ENCODE measurements at regions not wholly inside any gene's neighbourhood (a gene's known extent, or its start where the extent isn't known, plus 50 kb on each side); places are given as distances from the start of the nearest gene placed in this dataset.
"Not testable (repeated sequence)": the region's sequence is repeated elsewhere in the genome, so short reads cannot be mapped to it uniquely, and the experiment has no call there.

- Histone ChIP-seq H3K9me3 (no peaks in the 10 kb centered on the region), H3K4me3 (no peak overlapping the region), H3K27ac (no peak overlapping the region), H3K27me3 (no peaks in the 10 kb centered on the region), H3K4me1 (no peaks in the 10 kb centered on the region), H3K36me3 (no peaks in the 10 kb centered on the region)
- intact Hi-C loops (cut with DNase I), result no loop called here
- TF ChIP-seq POLR2A (IDR thresholded peaks at IDR 0.05), result no peak
- TF ChIP-seq, protein P1, sequence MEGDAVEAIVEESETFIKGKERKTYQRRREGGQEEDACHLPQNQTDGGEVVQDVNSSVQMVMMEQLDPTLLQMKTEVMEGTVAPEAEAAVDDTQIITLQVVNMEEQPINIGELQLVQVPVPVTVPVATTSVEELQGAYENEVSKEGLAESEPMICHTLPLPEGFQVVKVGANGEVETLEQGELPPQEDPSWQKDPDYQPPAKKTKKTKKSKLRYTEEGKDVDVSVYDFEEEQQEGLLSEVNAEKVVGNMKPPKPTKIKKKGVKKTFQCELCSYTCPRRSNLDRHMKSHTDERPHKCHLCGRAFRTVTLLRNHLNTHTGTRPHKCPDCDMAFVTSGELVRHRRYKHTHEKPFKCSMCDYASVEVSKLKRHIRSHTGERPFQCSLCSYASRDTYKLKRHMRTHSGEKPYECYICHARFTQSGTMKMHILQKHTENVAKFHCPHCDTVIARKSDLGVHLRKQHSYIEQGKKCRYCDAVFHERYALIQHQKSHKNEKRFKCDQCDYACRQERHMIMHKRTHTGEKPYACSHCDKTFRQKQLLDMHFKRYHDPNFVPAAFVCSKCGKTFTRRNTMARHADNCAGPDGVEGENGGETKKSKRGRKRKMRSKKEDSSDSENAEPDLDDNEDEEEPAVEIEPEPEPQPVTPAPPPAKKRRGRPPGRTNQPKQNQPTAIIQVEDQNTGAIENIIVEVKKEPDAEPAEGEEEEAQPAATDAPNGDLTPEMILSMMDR (IDR thresholded peaks at IDR 0.05), result no peak
- TF ChIP-seq EP300 (IDR thresholded peaks at IDR 0.05), result no peak
- DNase-seq, result no peak
Measured at GRCh38 chr5:109561447-109561846, 128.3 kb upstream of the MAN2A1 start.

DNA sequence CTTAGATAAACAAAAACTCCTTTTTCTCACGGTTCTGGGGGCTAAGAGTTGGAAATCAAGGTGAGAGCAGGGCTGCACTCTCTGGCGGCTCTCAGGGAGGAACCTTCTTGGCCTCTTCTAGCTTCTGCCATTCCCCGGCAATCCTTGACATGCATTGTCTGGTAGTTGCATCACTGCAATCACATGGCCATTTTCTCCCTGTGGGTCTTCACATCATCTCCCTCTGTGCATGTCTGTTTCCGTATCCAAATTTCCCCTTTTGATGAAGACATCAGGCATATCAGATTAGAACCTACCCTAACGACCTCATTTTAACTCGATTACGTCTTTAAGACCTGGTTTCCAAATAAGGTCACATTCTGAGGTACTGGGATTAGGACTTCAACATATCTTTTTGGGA lies 129.2 kb upstream of the MAN2A1 start:
- intact Hi-C loops (cut with DNase I), result no loop called here
- 83 to 94% methylated on average over 7 of the region's 7 CpGs for WGBS, 2 donors
- TF ChIP-seq POLR2AphosphoS5 (IDR thresholded peaks at IDR 0.05), result no peak
- TF ChIP-seq POLR2A (IDR thresholded peaks at IDR 0.05), result no peak
- TF ChIP-seq EP300 (IDR thresholded peaks at IDR 0.05), result no peak
- TF ChIP-seq, protein P1 (IDR thresholded peaks at IDR 0.05), result no peak

DNA sequence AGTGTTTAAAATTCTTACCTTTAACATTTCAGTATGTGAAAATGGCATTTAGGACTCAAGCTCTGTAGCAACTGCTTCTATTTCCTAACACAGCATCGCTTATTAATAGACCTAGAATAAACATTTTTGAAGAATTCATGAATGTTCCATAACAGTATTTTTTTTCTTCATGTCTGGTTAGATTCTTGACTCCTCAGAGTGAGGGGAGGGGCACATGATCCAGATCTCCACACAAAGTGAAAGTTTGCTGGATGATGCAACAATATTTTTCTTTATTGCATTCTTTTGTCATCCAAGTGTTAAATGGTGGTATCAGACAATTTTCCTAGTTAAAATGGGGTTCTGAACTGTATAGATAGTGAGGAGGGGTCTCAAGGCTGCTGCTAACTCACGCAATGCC lies 130.8 kb upstream of the MAN2A1 start:
- H3K9me3 ChIP-seq, result peaks cover 0 to 2% (median 0%) of the 10 kb centered on the region in 4 donors
- no peak for TF ChIP-seq EP300 (IDR thresholded peaks at IDR 0.05)
- no peak for TF ChIP-seq POLR2AphosphoS5 (IDR thresholded peaks at IDR 0.05)
- TF ChIP-seq POLR2A (IDR thresholded peaks at IDR 0.05), result no peak
- TF ChIP-seq, protein P1 (IDR thresholded peaks at IDR 0.05), result no peak
- 88 to 92% methylated on average over 2 of the region's 2 CpGs for WGBS, 2 donors
- no peaks in the 10 kb centered on the region for H3K36me3 ChIP-seq
- no peaks in the 10 kb centered on the region for H3K4me1 ChIP-seq
- H3K27ac ChIP-seq, result no peak overlapping the region
- intact Hi-C loops (cut with DNase I), result no loop called here
- H3K27me3 ChIP-seq, result no peaks in the 10 kb centered on the region
- no peak for DNase-seq
- no peak overlapping the region for H3K4me3 ChIP-seq

More for the DNA sequence above, 129.2 kb upstream of the MAN2A1 start:
- H3K4me3 ChIP-seq, result no peak overlapping the region
- no peaks in the 10 kb centered on the region for H3K9me3 ChIP-seq
- H3K36me3 ChIP-seq, result no peaks in the 10 kb centered on the region
- H3K27me3 ChIP-seq, result no peaks in the 10 kb centered on the region
- no peak for DNase-seq
- no peaks in the 10 kb centered on the region for H3K4me1 ChIP-seq
- H3K27ac ChIP-seq, result no peak overlapping the region

- DNase-seq, result no peak
- Histone ChIP-seq H3K4me3 (no peak overlapping the region), H3K36me3 (no peaks in the 10 kb centered on the region), H3K4me1 (no peaks in the 10 kb centered on the region), H3K9me3 (peaks cover 0 to 3% (median 0%) of the 10 kb centered on the region in 4 donors), H3K27me3 (no peaks in the 10 kb centered on the region), H3K27ac (no peak overlapping the region)
- TF ChIP-seq, protein P1 (IDR thresholded peaks at IDR 0.05), result no peak
- TF ChIP-seq EP300 (IDR thresholded peaks at IDR 0.05) (no peak), POLR2A (IDR thresholded peaks at IDR 0.05) (no peak), POLR2AphosphoS5 (IDR thresholded peaks at IDR 0.05) (no peak)
- intact Hi-C loops (cut with DNase I), result no loop called here
- WGBS, 2 donors, result 53 to 78% methylated on average over 3 of the region's 3 CpGs
Measured at GRCh38 chr5:109558364-109558763, 131.4 kb upstream of the MAN2A1 start.

GRCh38 chr5:109553846-109554245 lies 135.9 kb upstream of the MAN2A1 start:
- intact Hi-C loops (cut with DNase I), result no loop called here
- DNase-seq, result no peak
- TF ChIP-seq POLR2A (IDR thresholded peaks at IDR 0.05) (no peak), POLR2AphosphoS5 (IDR thresholded peaks at IDR 0.05) (no peak), EP300 (IDR thresholded peaks at IDR 0.05) (no peak)
- TF ChIP-seq, protein P1 (IDR thresholded peaks at IDR 0.05), result no peak
- Histone ChIP-seq H3K27me3 (no peaks in the 10 kb centered on the region), H3K4me1 (no peaks in the 10 kb centered on the region), H3K27ac (no peak overlapping the region), H3K36me3 (no peaks in the 10 kb centered on the region), H3K9me3 (peaks cover 0 to 8% (median 0%) of the 10 kb centered on the region in 4 donors), H3K4me3 (no peak overlapping the region)
- 88 to 93% methylated on average over 1 of the region's 1 CpG for WGBS, 2 donors

DNA sequence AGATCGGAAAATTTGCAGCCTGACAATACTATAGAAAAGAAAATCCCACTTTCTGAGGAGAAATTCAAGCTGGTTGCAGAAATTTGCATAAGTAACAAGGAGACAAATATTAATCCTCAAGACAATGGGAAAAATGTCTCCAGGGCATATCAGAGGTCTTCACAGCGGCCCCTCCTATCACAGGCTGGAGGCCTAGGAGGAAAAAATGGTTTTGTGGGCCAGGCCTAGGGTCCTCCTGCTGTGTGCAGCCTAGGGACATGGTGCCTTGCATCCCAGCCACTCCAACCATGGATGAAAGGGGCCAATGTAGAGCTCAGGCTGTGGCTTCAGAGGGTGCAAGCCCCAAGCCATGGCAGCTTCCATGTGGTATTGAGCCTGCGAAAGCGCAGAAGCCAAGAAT lies 138.5 kb upstream of the MAN2A1 start:
- 90 to 93% methylated on average over 4 of the region's 4 CpGs for WGBS, 2 donors
- H3K27me3 ChIP-seq; H3K27ac ChIP-seq; H3K4me3 ChIP-seq; H3K36me3 ChIP-seq; H3K9me3 ChIP-seq; intact Hi-C loops (cut with DNase I); H3K4me1 ChIP-seq; DNase-seq: not testable (repeated sequence)

All from sigmoid colon (tissue), 6 donors.